ENCODE measurements at regions not wholly inside any gene's neighbourhood (a gene's known extent, or its start where the extent isn't known, plus 50 kb on each side); places are given as distances from the start of the nearest gene placed in this dataset.

- TF ChIP-seq CTCF (IDR thresholded peaks at IDR 0.05) (no peak), POLR2A (IDR thresholded peaks at IDR 0.05) (no peak)
These were observed 224.8 kb upstream of the TNRC6C start for GRCh38 chr17:77733576-77734296.
